ENCODE measurements at regions not wholly inside any gene's neighbourhood (a gene's known extent, or its start where the extent isn't known, plus 50 kb on each side); places are given as distances from the start of the nearest gene placed in this dataset.

DNA sequence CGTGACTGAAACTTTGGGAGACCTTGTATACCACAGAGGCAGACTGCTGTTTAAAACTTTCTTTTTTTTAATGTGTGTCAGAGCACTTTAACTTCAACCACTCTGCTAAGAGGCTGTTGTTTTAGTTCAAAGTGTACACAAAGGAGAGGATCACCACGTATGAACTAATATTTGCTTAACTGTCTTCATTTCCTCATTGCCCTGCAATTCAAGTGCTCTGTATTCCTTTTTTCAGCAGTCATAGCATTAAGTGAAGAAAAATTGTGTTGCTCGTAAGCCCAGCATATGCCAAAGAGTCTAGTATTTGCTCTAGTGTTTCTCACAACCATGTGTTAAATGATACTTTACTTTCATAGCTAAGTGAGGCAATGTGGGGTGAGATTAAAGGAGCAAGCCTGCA, 63.0 kb upstream of the HHIP start:
- TF ChIP-seq, protein P1, sequence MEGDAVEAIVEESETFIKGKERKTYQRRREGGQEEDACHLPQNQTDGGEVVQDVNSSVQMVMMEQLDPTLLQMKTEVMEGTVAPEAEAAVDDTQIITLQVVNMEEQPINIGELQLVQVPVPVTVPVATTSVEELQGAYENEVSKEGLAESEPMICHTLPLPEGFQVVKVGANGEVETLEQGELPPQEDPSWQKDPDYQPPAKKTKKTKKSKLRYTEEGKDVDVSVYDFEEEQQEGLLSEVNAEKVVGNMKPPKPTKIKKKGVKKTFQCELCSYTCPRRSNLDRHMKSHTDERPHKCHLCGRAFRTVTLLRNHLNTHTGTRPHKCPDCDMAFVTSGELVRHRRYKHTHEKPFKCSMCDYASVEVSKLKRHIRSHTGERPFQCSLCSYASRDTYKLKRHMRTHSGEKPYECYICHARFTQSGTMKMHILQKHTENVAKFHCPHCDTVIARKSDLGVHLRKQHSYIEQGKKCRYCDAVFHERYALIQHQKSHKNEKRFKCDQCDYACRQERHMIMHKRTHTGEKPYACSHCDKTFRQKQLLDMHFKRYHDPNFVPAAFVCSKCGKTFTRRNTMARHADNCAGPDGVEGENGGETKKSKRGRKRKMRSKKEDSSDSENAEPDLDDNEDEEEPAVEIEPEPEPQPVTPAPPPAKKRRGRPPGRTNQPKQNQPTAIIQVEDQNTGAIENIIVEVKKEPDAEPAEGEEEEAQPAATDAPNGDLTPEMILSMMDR (IDR thresholded peaks at IDR 0.05) = no peak
- TF ChIP-seq POLR2A (IDR thresholded peaks at IDR 0.05) (no peak), EP300 (IDR thresholded peaks at IDR 0.05) (no peak)

Measured in ovary (tissue), 3 donors.